Fibroblast of the aortic adventitia (primary cell): ENCODE measurements at regions not wholly inside any gene's neighbourhood (a gene's known extent, or its start where the extent isn't known, plus 50 kb on each side); places are given as distances from the start of the nearest gene placed in this dataset.

ENCODE experiments used
- DNase-seq: peaks from one replicate; pipeline ENCODE4 v3.0.0-alpha.2; 2010; ENCODE audit warnings: low read depth
- H3K4me3 ChIP-seq: 2 replicates; pipeline ENCODE4 v1.5.1; 2011; ENCODE audit warnings: low read depth, mild to moderate bottlenecking, control low read depth, low read length, moderate library complexity
- TF ChIP-seq, protein P1 (sequence below): IDR thresholded peaks from 2 replicates; pipeline ENCODE4 v1.5.1; 2011; ENCODE audit warnings: mild to moderate bottlenecking, low read length, control low read depth, inconsistent platforms; ENCODE audit not compliant: insufficient read depth

DNA sequence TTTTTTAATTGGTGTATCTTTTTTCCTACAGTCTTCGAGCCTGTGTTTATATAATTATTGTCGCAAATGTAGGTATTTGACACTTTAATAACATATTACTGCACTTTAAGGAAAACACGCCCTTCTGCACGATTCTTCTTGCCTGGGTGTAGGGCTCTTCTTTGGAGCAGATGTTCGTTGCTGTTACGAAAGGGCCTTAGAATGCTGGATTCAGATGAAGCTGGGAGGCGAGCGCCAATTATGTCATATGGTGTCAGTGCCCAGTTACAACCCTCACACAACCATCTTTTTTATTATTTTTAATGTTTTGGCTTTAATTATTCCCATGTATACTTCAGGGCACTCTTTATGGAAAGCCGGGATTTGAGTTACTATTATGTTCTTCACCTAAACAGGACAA lies 553.0 kb downstream of the EBF1 start:
- H3K4me3 ChIP-seq = no peak overlapping the region
- TF ChIP-seq, protein P1, sequence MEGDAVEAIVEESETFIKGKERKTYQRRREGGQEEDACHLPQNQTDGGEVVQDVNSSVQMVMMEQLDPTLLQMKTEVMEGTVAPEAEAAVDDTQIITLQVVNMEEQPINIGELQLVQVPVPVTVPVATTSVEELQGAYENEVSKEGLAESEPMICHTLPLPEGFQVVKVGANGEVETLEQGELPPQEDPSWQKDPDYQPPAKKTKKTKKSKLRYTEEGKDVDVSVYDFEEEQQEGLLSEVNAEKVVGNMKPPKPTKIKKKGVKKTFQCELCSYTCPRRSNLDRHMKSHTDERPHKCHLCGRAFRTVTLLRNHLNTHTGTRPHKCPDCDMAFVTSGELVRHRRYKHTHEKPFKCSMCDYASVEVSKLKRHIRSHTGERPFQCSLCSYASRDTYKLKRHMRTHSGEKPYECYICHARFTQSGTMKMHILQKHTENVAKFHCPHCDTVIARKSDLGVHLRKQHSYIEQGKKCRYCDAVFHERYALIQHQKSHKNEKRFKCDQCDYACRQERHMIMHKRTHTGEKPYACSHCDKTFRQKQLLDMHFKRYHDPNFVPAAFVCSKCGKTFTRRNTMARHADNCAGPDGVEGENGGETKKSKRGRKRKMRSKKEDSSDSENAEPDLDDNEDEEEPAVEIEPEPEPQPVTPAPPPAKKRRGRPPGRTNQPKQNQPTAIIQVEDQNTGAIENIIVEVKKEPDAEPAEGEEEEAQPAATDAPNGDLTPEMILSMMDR = no peak
- DNase-seq = no peak

DNA sequence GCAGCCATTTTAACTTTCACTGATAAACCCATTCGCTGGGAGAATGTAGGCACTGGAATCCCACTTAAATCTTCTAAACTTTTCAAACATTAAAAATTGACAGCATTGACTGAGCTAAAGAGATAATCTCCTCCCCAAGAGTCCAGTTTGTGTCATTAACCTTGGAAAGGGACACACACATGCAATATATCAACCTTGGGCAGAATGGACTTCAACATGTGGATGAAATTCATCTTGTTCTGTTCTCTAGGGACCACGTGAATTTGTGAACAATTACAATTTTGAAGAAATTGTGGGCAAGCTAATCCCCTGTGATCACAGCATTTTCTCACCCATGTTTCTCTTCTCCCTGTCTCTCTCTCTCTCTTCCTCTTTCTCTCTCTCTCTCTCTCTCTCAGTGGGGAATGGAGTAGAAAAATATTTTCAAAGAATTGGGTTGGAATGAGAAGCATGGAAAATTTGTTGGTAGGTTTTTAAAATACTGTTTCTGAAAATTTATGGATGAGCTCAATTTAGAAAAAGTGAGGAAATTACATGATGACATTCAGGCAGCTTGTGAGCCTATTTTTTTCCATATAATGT lies 553.7 kb downstream of the EBF1 start:
- TF ChIP-seq, protein P1 = no peak
- no peak overlapping the region for H3K4me3 ChIP-seq
- no peak for DNase-seq

DNA sequence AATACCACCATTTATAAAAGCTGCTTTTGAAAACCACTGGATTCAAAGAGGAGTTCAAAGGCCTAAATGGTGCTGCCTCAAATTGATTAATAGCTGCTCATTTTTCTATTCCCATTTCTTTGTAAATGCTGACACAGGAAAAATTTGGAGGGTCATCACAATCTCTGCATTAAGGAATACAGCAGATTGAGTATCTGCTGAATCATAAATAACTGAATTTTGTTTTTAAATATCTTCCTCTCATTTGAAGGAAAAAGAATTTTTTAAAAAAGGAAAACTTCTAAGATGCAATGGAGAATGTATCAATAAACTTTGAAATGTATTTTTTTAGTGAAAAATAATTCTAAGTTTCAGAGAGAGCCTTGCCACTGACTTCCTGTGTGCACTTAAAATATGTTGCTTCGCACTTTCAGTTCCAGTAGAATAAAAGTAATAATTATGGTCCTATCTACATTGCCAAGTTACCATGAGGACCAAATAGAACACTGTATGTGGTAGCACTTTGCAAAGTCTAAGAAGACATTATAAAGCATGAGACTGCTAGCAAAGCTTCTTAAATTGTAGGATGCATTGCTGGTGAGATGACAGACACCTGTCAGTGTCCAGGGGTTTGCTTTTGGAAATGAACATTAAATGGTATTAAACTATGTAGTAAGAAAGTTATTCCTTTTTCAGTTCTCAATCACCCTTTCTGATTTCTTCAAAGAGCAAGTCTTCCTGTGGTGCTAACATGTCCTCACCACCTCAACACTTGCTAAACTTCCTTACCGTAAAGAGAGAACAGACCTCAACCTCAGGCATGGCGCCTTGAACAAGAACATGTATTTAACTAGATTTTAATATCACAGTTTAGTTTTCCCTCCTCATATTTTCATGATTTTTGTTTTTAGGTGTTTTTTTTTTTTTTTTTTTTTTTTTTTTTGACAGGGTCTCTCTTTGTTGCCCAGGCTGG lies 555.1 kb downstream of the EBF1 start:
- TF ChIP-seq, protein P1 = no peak
- DNase-seq = no peak
- H3K4me3 ChIP-seq = no peak overlapping the region

DNA sequence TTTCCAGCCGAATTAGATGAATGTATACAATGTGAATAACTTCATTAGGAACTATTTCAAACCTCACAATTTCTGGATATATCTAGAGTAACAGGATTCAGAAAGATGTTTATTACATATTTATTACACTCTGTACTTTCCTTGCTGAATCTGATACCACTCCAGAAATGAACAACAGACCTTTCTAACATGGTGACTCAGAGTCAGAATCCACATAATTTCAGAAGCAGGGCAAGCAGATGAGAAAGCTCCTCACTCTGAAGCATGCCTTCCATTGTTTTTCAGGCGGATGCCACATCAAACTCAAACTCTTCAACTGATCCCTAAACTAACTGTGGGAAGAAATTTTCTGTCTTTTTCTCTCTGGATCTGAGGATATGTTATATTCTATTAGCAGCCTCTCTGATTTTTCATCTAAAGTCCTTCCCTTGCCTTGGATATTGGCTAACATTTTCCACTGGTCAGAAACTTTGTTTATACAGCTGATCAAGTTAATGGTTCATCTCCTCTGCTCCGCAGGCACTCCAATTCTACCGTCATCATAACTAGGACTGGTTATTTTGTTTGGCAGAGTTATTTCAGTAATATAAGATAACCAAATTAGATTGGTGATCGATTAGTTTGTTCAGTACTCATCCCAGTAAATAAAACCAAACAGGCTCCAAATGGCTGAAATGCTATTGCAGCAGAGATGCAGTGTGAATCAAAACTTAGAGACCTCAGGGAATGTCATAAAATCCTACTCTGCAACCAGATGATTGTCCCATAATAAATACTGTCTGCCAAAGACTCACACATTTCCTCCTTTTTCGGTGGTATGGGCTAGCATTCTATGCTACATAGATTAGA lies 556.0 kb downstream of the EBF1 start:
- peak; percentile 61 for DNase-seq
- no peak overlapping the region for H3K4me3 ChIP-seq
- TF ChIP-seq, protein P1 = no peak

DNA sequence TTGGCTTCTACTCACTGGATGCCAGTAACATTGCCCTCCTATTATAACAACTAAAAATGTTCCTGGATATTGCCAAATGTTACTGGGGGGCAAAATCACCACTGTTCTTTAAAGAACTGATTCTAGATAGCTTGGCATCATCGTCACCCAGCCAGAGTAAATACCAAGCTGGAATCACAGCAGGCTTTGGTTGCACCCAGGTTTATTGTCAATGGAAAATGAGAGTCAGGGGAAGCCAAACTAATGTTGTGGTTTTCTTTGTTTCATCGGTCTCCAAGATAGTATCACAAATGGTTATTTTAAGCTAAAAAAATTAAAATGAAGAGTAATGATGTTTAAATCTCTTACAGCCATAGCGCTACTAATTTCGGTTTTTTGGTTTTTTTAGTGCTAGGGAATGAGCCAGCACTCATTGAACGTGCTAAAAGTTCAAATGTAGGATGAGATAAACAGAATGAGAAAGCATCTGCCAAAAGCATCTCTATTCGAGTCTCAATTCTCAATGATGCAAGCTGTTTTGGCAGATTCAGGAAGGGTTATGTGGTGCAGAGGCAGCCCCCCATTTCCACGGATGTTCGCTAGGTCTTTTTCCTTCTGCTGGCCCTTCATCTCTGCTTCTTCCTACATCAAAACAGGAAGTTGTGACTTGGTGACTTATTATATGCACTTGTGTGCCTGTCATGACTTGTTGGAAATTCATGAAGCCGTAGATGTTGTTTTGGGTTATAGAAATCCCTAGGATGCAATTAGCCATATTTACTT lies 558.0 kb downstream of the EBF1 start:
- TF ChIP-seq, protein P1 = no peak
- H3K4me3 ChIP-seq = no peak overlapping the region
- no peak for DNase-seq

DNA sequence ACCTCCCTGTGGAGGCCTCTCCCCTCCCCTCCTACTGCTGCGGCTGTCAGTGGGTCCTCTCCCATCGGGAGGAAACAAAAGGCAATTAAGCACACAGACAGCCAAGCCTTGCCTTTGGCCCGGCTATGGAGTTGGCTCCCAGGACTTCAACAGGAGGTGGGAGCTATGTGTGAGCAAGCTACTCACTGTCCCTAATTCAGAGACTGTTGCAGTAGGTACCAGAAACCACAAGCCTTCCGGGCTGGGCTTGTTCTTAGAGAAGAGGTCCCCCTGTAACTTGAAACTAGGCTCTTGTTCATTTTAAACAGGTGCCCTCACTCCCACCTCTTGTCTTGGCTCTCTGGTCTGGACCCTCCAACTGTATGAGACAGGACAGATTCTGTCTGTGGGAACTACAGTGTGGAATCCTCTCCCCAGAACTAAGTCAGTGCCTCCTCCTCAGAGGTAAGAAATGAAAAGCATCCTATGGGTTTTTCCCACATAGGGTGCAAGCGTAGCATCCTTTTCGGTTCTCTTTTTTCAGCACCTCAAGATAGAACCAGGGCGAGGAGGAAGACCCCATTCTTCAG lies 561.1 kb downstream of the EBF1 start:
- TF ChIP-seq, protein P1 = no peak
- no peak overlapping the region for H3K4me3 ChIP-seq
- no peak for DNase-seq
